ENCODE measurements at regions not wholly inside any gene's neighbourhood (a gene's known extent, or its start where the extent isn't known, plus 50 kb on each side); places are given as distances from the start of the nearest gene placed in this dataset.

DNA sequence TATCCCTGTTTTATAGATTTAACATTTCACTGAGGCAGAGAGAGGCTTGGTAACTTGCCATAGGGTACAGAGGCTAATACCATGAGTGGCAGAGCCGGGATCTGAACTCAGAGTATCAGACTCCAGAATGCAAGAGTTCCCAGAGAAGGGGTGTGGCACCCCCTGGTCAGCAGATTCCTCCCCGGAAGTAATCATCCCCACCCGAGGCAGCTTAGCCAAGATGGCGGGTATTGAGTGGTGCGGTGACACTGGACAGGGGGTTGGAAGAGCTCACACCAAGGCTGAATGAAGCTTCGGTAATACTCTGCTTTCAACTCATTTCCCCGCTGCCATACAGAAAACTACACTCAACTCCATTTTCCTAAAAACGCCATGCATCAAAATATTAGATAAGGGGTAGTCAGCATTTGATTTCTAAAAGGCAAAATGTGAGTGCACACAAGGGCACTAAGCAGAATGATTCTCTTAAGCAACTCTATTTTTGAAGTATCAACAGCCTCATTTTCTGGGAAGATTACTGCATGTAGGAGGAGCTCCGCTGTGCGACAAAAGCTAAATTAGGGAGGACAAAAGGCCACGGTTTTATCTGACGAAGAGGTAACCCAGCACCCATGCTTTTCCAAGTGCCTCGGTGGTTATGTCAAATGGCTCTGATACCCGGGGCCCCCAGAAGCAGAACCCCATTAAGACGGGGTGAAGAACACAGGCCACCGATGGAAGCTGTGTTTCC is 166.7 kb downstream of the NUP210 start:
- DNase-seq (ENCODE audit: low read depth), result no peak
- TF ChIP-seq, protein P1, sequence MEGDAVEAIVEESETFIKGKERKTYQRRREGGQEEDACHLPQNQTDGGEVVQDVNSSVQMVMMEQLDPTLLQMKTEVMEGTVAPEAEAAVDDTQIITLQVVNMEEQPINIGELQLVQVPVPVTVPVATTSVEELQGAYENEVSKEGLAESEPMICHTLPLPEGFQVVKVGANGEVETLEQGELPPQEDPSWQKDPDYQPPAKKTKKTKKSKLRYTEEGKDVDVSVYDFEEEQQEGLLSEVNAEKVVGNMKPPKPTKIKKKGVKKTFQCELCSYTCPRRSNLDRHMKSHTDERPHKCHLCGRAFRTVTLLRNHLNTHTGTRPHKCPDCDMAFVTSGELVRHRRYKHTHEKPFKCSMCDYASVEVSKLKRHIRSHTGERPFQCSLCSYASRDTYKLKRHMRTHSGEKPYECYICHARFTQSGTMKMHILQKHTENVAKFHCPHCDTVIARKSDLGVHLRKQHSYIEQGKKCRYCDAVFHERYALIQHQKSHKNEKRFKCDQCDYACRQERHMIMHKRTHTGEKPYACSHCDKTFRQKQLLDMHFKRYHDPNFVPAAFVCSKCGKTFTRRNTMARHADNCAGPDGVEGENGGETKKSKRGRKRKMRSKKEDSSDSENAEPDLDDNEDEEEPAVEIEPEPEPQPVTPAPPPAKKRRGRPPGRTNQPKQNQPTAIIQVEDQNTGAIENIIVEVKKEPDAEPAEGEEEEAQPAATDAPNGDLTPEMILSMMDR (IDR thresholded peaks at IDR 0.05; ENCODE audit: insufficient read depth, low read length, poor library complexity, severe bottlenecking), result no peak
- H3K4me3 ChIP-seq (ENCODE audit: low read depth, low read length), result no peak overlapping the region

GRCh38 chr3:13252207-13252606 is 167.9 kb downstream of the NUP210 start:
- DNase-seq (ENCODE audit: low read depth), result no peak
- TF ChIP-seq, protein P1 (IDR thresholded peaks at IDR 0.05; ENCODE audit: insufficient read depth, low read length, poor library complexity, severe bottlenecking), result no peak
- Histone ChIP-seq H3K4me3 (ENCODE audit: low read depth, low read length) (no peak overlapping the region), H3K27me3 (ENCODE audit: control insufficient read depth, insufficient read depth, low read length) (peaks cover 24% of the 10 kb centered on the region), H3K36me3 (ENCODE audit: control insufficient read depth, insufficient read depth, low read length) (no peaks in the 10 kb centered on the region)

More for the DNA sequence above, 166.7 kb downstream of the NUP210 start:
- H3K27me3 ChIP-seq (ENCODE audit: control insufficient read depth, insufficient read depth, low read length), result peaks cover 26% of the 10 kb centered on the region
- H3K36me3 ChIP-seq (ENCODE audit: control insufficient read depth, insufficient read depth, low read length), result no peaks in the 10 kb centered on the region

- DNase-seq (ENCODE audit: low read depth), result no peak
- Histone ChIP-seq H3K27me3 (ENCODE audit: control insufficient read depth, insufficient read depth, low read length) (peaks cover 19% of the 10 kb centered on the region), H3K36me3 (ENCODE audit: control insufficient read depth, insufficient read depth, low read length) (no peaks in the 10 kb centered on the region), H3K4me3 (ENCODE audit: low read depth, low read length) (no peak overlapping the region)
- TF ChIP-seq, protein P1 (IDR thresholded peaks at IDR 0.05; ENCODE audit: insufficient read depth, low read length, poor library complexity, severe bottlenecking), result no peak
Measured at GRCh38 chr3:13251166-13251903, 168.8 kb downstream of the NUP210 start.

DNA sequence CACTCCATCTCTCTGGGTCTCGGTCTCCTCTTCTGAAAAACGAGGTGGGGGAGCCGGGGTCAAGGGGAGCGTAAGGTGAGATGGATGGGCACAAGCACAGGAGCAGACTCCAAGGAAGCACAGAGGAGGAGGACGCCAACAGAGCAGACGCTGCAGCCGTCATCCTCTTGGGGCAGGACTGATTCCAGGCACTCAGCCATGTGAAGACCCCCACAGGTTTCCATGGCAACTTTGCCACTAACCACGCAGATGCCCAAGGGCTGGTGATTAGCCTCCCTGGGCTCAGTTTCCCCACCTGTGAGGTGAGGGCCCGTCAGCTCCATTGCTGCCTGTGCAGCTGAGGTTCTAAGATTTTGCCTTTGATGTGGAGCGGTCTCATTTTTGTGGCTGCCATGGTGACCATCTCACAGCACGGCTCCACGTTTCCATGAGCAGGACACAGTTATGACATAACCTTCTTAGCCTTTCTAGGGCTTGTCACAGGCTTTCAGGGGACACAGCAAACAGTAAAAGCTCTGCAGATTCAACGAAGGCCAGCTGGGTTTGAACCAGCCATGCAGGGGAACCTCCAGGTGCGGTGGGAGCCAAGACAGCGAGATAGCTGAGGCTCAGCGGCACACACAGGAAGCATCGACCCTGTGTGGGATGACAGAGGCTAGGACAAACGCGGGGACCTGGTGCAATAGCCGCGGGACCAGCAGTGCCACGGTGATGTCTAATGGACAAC is 170.3 kb downstream of the NUP210 start:
- H3K4me3 ChIP-seq (ENCODE audit: low read depth, low read length), result no peak overlapping the region
- peaks cover 15% of the 10 kb centered on the region for H3K27me3 ChIP-seq (ENCODE audit: control insufficient read depth, insufficient read depth, low read length)
- TF ChIP-seq, protein P1 (IDR thresholded peaks at IDR 0.05; ENCODE audit: insufficient read depth, low read length, poor library complexity, severe bottlenecking), result no peak
- H3K36me3 ChIP-seq (ENCODE audit: control insufficient read depth, insufficient read depth, low read length), result no peaks in the 10 kb centered on the region
- no peak for DNase-seq (ENCODE audit: low read depth)

DNA sequence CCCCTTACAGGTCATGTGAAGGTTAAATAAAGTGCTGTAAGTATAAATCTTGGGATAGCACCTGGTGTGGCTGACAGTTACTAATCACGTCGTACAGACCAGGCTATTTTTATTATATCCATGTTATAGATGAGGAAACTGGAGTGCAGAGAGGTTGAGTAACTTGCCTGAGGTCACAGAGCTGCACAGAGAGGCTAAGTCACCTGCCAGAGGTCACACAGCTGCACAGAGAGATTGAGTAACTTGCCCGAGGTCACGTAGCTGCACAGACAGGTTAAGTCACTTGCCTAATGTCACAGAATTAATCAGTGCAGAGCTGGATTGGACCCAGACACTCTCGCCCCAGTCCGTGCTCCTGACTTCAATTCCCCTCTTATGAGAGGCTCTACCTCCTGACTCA is 171.5 kb downstream of the NUP210 start:
- H3K27me3 ChIP-seq (ENCODE audit: control insufficient read depth, insufficient read depth, low read length), result peaks cover 7% of the 10 kb centered on the region
- H3K4me3 ChIP-seq (ENCODE audit: low read depth, low read length), result no peak overlapping the region
- TF ChIP-seq, protein P1 (IDR thresholded peaks at IDR 0.05; ENCODE audit: insufficient read depth, low read length, poor library complexity, severe bottlenecking), result no peak
- DNase-seq (ENCODE audit: low read depth), result no peak
- no peaks in the 10 kb centered on the region for H3K36me3 ChIP-seq (ENCODE audit: control insufficient read depth, insufficient read depth, low read length)
